Loucy (cell line): ENCODE measurements at regions not wholly inside any gene's neighbourhood (a gene's known extent, or its start where the extent isn't known, plus 50 kb on each side); places are given as distances from the start of the nearest gene placed in this dataset.

ENCODE experiments used
- H2AFZ ChIP-seq: fragments of 200-600 bp; sonication (generic); 2 replicates; pipeline ENCODE4 v1.6.0; 2016; ENCODE audit warnings: antibody characterized with exemption, mild to moderate bottlenecking, low read length, moderate library complexity
- H3F3A ChIP-seq: fragments of 200-600 bp; 2 replicates; pipeline ENCODE4 v1.6.0; 2016; ENCODE audit warnings: antibody characterized with exemption, low read depth, mild to moderate bottlenecking
- H3K27me3 ChIP-seq: fragments of 200-600 bp; sonication (generic); 2 replicates; pipeline ENCODE4 v1.6.1; 2014; ENCODE audit warnings: low read length, mild to moderate bottlenecking; ENCODE audit not compliant: insufficient read depth, poor library complexity, severe bottlenecking
- H3K36me3 ChIP-seq: fragments of 200-600 bp; sonication (generic); 2 replicates; pipeline ENCODE4 v1.6.1; 2016; ENCODE audit warnings: low read length; ENCODE audit not compliant: insufficient read depth
- H3K4me1 ChIP-seq: fragments of 200-600 bp; sonication (generic); 2 replicates; pipeline ENCODE4 v1.5.1; 2014; ENCODE audit warnings: low read length, mild to moderate bottlenecking; ENCODE audit not compliant: insufficient read depth, poor library complexity, severe bottlenecking
- H3K4me2 ChIP-seq: fragments of 200-600 bp; sonication (generic); 2 replicates; pipeline ENCODE4 v1.6.0; 2014; ENCODE audit warnings: antibody characterized with exemption, low read length, low read depth, mild to moderate bottlenecking; ENCODE audit not compliant: poor library complexity, severe bottlenecking
- H3K4me3 ChIP-seq: fragments of 200-600 bp; sonication (generic); 2 replicates; pipeline ENCODE4 v1.5.1; 2014; ENCODE audit warnings: low read length, mild to moderate bottlenecking, mixed read lengths; ENCODE audit not compliant: poor library complexity, severe bottlenecking
- H3K79me2 ChIP-seq: fragments of 200-600 bp; sonication (generic); 2 replicates; pipeline ENCODE4 v1.6.1; 2014; ENCODE audit warnings: low read length; ENCODE audit not compliant: insufficient read depth
- H3K9ac ChIP-seq: fragments of 200-600 bp; sonication (generic); 2 replicates; pipeline ENCODE4 v1.6.0; 2014; ENCODE audit warnings: mild to moderate bottlenecking, low read depth, low read length, moderate library complexity; ENCODE audit not compliant: poor library complexity, severe bottlenecking
- H3K9me2 ChIP-seq: fragments of 200-600 bp; sonication (generic); replicated peaks from 2 replicates; pipeline ENCODE4 v1.6.1; 2016; ENCODE audit warnings: low read depth, low read length, mixed read lengths
- H3K9me3 ChIP-seq: fragments of 200-600 bp; sonication (generic); 2 replicates; pipeline ENCODE4 v1.6.1; 2014; ENCODE audit warnings: mild to moderate bottlenecking, antibody characterized with exemption, low read length, low read depth; ENCODE audit not compliant: insufficient read depth
- H4K20me1 ChIP-seq: fragments of 200-600 bp; sonication (generic); 2 replicates; pipeline ENCODE4 v1.6.0; 2014; ENCODE audit warnings: antibody characterized with exemption, low read length, mild to moderate bottlenecking; ENCODE audit not compliant: insufficient read depth, poor library complexity, severe bottlenecking
- EZH2phosphoT487 ChIP-seq: fragments of 200-600 bp; IDR thresholded peaks from 2 replicates; pipeline ENCODE4 v1.6.1; 2018; ENCODE audit warnings: antibody characterized with exemption, mild to moderate bottlenecking, moderate library complexity, borderline replicate concordance
- TF ChIP-seq, protein P1 (sequence below): fragments of 200-600 bp; sonication (generic); conservative IDR thresholded peaks from 2 replicates; pipeline ENCODE4 v1.5.1; 2014; ENCODE audit warnings: mild to moderate bottlenecking, antibody characterized with exemption, low read length

- Histone ChIP-seq H3K79me2 (no peaks in the 10 kb centered on the region), H3K4me3 (no peak overlapping the region), H2AFZ (no peak overlapping the region), H3K4me2 (no peak overlapping the region), H3K9me3 (no peaks in the 10 kb centered on the region), H3K4me1 (peaks cover 28% of the 10 kb centered on the region), H3K27me3 (no peaks in the 10 kb centered on the region), H3F3A (no peaks in the 10 kb centered on the region), H3K9ac (no peak overlapping the region), H3K36me3 (no peaks in the 10 kb centered on the region), H3K9me2 (no peaks in the 10 kb centered on the region), H4K20me1 (no peaks in the 10 kb centered on the region)
- no peak for TF ChIP-seq EZH2phosphoT487
- TF ChIP-seq, protein P1, sequence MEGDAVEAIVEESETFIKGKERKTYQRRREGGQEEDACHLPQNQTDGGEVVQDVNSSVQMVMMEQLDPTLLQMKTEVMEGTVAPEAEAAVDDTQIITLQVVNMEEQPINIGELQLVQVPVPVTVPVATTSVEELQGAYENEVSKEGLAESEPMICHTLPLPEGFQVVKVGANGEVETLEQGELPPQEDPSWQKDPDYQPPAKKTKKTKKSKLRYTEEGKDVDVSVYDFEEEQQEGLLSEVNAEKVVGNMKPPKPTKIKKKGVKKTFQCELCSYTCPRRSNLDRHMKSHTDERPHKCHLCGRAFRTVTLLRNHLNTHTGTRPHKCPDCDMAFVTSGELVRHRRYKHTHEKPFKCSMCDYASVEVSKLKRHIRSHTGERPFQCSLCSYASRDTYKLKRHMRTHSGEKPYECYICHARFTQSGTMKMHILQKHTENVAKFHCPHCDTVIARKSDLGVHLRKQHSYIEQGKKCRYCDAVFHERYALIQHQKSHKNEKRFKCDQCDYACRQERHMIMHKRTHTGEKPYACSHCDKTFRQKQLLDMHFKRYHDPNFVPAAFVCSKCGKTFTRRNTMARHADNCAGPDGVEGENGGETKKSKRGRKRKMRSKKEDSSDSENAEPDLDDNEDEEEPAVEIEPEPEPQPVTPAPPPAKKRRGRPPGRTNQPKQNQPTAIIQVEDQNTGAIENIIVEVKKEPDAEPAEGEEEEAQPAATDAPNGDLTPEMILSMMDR, result no peak
Observed at GRCh38 chr3:72624656-72625055, 223.6 kb downstream of the SHQ1 start.

- Histone ChIP-seq H3K9me3 (no peaks in the 10 kb centered on the region), H3K27me3 (no peaks in the 10 kb centered on the region), H3K79me2 (no peaks in the 10 kb centered on the region), H4K20me1 (no peaks in the 10 kb centered on the region), H3F3A (no peaks in the 10 kb centered on the region), H3K9me2 (no peaks in the 10 kb centered on the region), H3K4me3 (no peak overlapping the region), H3K36me3 (no peaks in the 10 kb centered on the region), H3K4me2 (no peak overlapping the region), H2AFZ (no peak overlapping the region), H3K9ac (no peak overlapping the region), H3K4me1 (peaks cover 20% of the 10 kb centered on the region)
- TF ChIP-seq EZH2phosphoT487, result no peak
- TF ChIP-seq, protein P1, result no peak
Observed at GRCh38 chr3:72618739-72619138, 229.5 kb downstream of the SHQ1 start.

DNA sequence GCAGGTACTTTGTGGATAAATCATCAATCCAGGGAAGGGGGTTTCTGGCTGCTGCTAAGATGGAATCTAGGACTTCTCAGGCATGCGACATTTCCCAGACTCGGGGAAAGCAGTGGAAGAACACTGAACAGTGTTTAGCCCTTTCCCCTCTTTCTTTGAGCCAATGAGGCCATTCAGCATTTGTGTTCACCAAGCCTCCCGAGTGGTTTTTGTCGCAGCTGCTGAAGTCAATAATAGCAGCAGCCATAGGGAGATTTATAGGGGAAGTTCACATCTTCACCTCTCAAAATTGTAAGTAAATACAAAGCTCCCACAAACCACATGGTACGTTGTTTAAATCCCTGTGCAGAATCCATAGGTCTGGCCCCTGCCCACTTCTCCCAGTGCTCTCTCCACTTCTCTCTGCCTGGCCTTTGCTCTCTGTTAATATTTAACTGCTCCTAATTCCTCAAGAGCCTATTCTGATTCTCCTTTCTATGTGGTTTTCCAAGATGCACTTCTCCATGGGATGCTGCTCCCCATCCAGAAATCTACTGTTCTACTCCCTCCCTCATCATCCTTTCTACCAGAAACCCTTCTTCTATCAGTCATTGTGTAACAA, 230.7 kb downstream of the SHQ1 start:
- peaks cover 24% of the 10 kb centered on the region for H3K4me1 ChIP-seq
- TF ChIP-seq EZH2phosphoT487, result no peak
- TF ChIP-seq, protein P1, result no peak

More for the DNA sequence above, 230.7 kb downstream of the SHQ1 start:
- Histone ChIP-seq H3K4me3 (no peak overlapping the region), H3K9me3 (no peaks in the 10 kb centered on the region), H2AFZ (no peak overlapping the region), H3K9me2 (no peaks in the 10 kb centered on the region), H3K27me3 (no peaks in the 10 kb centered on the region), H3K36me3 (no peaks in the 10 kb centered on the region), H3K79me2 (no peaks in the 10 kb centered on the region), H3F3A (no peaks in the 10 kb centered on the region), H3K4me2 (no peak overlapping the region), H4K20me1 (no peaks in the 10 kb centered on the region), H3K9ac (no peak overlapping the region)
